K562 (cell line): ENCODE measurements at regions not wholly inside any gene's neighbourhood (a gene's known extent, or its start where the extent isn't known, plus 50 kb on each side); places are given as distances from the start of the nearest gene placed in this dataset.

ENCODE experiments used
- ASH1L ChIP-seq: fragments of 450-650 bp; IDR thresholded peaks from 2 replicates; pipeline ENCODE4 v1.6.1; 2018; ENCODE audit warnings: borderline replicate concordance, mild to moderate bottlenecking, low read depth; ENCODE audit not compliant: partially characterized antibody
- BCOR ChIP-seq: fragments of 450-650 bp; IDR thresholded peaks from 2 replicates; pipeline ENCODE4 v1.6.1; 2016
- MCM2 ChIP-seq: fragments of 450-650 bp; IDR thresholded peaks from 2 replicates; pipeline ENCODE4 v1.6.1; 2017; ENCODE audit warnings: low read depth, mild to moderate bottlenecking
- NR4A1 ChIP-seq, 2 experiments: fragments of 250-450 bp in 1 of 2; fragments of 450-650 bp in 1 of 2; sonication (Bioruptor Pico) in 1 of 2; IDR thresholded peaks; 2 replicates each; pipeline versions ENCODE4 v1.4.0 to v1.6.1; 2016 to 2020; ENCODE audit warnings: mild to moderate bottlenecking in 2 of 2, missing compliant biosample characterization in 1 of 2, missing genetic modification characterization in 1 of 2, moderate library complexity in 1 of 2
- TARDBP ChIP-seq: fragments of 450-650 bp; IDR thresholded peaks from 2 replicates; pipeline ENCODE4 v1.6.1; 2016
- TEAD1 ChIP-seq, 2 experiments: fragments of 450-650 bp in 1 of 2; sonication (generic) in 1 of 2; formaldehyde crosslinking; IDR thresholded peaks; 2 replicates each; pipeline versions ENCODE4 v1.4.0 to v1.8.0; 2020 to 2022; ENCODE audit warnings: mild to moderate bottlenecking in 2 of 2, missing genetic modification reagents in 1 of 2
- ZFPM2 ChIP-seq: fragments of 250-450 bp; sonication (Bioruptor Pico); IDR thresholded peaks from 2 replicates; pipeline ENCODE4 v1.5.1; 2022; ENCODE audit warnings: mild to moderate bottlenecking
- ZNF140 ChIP-seq: fragments of 250-450 bp; sonication (Bioruptor Pico); IDR thresholded peaks from 2 replicates; pipeline ENCODE4 v1.8.0; 2021; ENCODE audit warnings: moderate library complexity, mild to moderate bottlenecking, inconsistent platforms
- ZNF274 ChIP-seq: IDR thresholded peaks from 2 replicates; pipeline ENCODE4 v1.6.1; 2011; ENCODE audit warnings: low read depth, mild to moderate bottlenecking, low read length, moderate library complexity, borderline replicate concordance
- ZNF609 ChIP-seq: sonication (generic); formaldehyde crosslinking; IDR thresholded peaks from 2 replicates; pipeline ENCODE4 v1.8.1; 2023; ENCODE audit warnings: missing genetic modification reagents, mild to moderate bottlenecking, borderline replicate concordance
- TF ChIP-seq, protein P1 (sequence below): fragments of 250-450 bp; sonication (Bioruptor Pico); IDR thresholded peaks from 2 replicates; pipeline ENCODE4 v1.4.0; 2020; ENCODE audit warnings: mild to moderate bottlenecking, moderate library complexity

- TF ChIP-seq, protein P1, sequence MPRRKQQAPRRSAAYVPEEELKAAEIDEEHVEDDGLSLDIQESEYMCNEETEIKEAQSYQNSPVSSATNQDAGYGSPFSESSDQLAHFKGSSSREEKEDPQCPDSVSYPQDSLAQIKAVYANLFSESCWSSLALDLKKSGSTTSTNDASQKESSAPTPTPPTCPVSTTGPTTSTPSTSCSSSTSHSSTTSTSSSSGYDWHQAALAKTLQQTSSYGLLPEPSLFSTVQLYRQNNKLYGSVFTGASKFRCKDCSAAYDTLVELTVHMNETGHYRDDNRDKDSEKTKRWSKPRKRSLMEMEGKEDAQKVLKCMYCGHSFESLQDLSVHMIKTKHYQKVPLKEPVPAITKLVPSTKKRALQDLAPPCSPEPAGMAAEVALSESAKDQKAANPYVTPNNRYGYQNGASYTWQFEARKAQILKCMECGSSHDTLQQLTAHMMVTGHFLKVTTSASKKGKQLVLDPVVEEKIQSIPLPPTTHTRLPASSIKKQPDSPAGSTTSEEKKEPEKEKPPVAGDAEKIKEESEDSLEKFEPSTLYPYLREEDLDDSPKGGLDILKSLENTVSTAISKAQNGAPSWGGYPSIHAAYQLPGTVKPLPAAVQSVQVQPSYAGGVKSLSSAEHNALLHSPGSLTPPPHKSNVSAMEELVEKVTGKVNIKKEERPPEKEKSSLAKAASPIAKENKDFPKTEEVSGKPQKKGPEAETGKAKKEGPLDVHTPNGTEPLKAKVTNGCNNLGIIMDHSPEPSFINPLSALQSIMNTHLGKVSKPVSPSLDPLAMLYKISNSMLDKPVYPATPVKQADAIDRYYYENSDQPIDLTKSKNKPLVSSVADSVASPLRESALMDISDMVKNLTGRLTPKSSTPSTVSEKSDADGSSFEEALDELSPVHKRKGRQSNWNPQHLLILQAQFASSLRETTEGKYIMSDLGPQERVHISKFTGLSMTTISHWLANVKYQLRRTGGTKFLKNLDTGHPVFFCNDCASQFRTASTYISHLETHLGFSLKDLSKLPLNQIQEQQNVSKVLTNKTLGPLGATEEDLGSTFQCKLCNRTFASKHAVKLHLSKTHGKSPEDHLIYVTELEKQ (CRISPR knock-in tag): no peak
- TF ChIP-seq ZNF140 (CRISPR knock-in tag) (no peak), TARDBP (no peak), TEAD1 (CRISPR knock-in tag; IDR thresholded peaks at IDR 0.05) (no peak), MCM2 (no peak), BCOR (no peak), ZNF274 (no peak), ZNF609 (no peak), ZFPM2 (no peak), ASH1L (no peak), NR4A1 (CRISPR knock-in tag; IDR thresholded peaks at IDR 0.05) (no peak), NR4A1 (tag; IDR thresholded peaks at IDR 0.05) (no peak)
These were observed 233.7 kb upstream of the IRX5 start (continued) for GRCh38 chr16:54696970-54697369.
